HG02678 (cell line): ENCODE measurements at regions not wholly inside any gene's neighbourhood (a gene's known extent, or its start where the extent isn't known, plus 50 kb on each side); places are given as distances from the start of the nearest gene placed in this dataset.

ENCODE experiments used
- ATAC-seq: cut with Tn5 transposase; IDR thresholded peaks from one replicate; pipeline ENCODE4 v1.9.1; 2021; ENCODE audit warnings: mild to moderate bottlenecking, moderate library complexity; ENCODE audit not compliant: unreplicated experiment

DNA sequence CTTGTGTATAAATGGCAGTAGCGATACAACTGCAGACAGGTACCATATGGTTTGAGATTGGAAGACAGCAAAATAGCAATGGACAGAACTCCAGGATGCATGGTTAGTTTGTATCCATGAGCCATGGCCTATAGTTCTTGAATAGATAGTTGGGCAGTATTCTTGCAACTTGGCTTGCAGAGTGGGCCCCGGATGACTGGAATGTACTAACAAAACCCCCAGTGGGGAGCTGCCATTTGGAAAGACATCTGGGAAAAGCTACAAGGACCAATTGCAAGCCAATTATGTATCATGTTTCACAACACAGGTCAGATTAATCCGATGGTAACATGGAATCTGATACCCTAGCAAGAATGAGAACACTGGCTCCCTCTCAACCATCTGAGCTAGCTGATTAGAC is 279.6 kb downstream of the RERGL start:
- ATAC-seq: no peak

DNA sequence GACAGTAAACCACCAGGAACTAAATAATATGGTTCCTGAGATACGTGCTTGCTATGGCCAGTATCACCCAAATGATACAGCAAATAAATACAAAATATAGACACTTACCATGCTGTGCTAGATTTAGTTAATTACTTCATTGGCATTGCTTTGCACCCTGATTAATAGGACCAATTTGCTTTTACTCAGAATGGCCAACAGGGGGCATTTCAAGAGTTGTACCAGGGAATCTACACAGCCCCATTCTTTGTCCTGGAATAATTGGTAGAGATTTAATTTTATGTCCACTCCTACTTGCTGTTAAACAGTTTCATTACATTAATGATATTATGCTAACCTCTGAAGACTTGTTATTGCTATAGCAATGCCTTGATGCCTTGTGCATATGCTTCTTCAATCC is 280.8 kb downstream of the RERGL start:
- no peak for ATAC-seq

DNA sequence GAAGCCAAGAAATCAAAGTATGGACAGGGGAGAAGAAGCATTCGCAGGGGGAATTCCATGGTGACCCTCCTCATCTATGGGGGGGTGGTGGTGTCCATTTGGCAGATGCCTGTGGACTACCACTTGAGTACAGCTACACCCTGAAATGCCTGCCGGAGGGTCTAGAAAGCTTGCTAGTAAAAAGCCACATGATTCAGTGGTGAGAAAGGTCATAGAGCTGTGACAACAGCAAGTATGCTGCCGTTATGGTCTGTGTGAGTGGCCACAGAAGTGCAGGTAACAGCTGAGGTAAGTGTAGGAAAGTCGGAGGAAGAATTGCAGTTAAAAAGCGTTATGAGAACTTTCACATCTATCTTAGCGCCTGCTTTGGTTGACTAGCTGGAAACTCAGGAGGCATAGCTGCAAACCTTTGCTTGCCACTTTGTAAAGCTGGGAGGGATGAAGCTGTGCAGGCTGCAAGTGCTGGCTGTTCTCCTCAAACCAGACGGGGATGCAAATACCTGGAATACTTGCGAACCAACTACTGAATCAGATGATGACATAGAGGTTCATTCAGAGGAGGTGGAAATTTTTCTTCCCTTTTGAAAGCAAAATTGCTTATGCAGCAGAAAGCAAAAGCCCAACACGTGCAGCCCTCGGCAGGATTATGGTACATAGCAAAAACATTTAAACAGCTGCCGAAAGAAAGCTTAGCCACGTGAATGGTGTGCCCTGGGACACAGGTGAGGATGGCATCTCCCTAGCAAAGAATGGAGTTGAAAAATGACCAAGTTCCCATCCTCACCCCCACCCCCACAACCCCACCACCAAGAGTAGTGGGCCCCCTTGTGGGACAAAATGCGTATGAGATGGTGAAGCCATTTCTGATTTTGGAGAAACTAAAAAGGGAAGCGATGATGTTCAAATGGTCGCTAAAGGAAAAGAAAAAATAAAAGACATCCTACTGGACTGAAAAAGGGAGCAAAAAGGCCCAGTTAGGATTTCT is 287.0 kb downstream of the RERGL start:
- no peak for ATAC-seq

DNA sequence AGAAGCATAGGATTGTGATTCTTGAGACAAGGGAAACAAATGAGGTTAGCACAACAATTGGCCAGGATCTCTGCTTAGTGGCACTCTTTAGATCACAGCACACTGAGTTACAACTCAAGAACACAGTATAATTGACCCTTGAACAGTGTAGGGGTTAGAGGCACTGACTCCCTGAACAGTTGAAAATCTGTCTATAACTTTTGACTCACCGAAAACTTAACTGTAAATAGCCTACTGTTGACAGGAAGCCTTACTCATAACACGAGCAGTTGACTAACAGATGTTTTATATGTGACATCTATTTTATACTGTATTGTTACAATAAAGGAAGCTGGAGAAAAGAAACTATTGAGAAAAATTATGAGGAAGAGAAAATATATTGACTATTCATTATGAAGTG is 296.1 kb downstream of the RERGL start:
- ATAC-seq: no peak

DNA sequence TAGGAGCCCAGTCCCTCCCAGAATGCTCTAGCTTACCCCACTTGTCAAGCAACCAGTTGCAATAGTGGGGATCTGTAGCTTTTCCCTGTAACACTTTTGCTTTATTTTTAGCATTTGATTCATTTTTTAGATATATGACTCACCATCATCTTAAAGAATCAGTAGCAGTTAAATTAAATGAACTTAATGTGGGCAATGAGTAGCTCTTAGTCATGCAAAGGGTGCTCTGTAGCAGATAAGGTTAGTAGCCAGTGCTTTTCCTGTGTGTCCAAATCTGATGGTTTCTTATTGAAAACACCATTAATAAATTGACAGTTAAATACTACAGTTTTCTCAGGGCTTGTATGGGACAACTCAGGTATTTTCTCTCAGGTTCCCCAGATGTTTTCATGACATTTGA is 311.8 kb downstream of the RERGL start:
- ATAC-seq: no peak

DNA sequence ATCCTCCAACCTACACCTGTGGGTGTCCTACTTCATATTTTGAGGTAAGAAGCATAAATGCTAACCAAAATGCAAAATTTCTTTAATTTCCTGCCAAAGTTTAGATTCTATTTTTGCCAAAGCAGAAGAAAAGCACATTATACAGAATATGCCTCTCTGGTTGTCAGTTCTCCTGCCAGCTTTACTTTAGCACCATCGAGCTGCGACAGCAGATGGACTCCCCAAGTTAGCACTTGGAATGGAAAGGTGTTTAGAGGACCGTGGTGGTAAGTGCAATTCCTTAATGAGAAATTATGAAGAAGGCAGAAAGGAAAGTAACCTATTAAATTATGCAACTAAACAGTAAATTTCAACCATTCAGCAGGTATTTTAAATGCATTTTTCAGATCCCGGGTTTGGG is 326.6 kb downstream of the RERGL start:
- ATAC-seq: no peak

DNA sequence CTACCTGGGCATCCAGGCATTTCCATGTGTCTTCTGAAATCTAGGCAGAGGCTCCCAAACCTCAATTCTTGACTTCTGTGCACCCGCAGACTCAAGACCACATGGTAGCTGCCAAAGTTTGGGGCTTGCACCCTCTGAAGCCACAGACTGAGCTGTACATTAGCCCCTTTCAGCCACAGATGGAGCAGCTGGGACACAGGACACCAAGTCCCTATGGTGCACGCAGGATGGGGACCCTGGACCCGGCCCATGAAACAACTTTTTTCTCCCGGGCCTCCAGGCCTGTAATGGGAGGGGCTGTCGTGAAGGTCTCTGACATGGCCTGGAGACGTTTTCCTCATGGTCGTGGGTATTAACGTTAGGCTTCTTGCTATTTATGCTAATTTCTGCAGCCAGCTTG is 330.0 kb downstream of the RERGL start:
- ATAC-seq: no peak
